IMR-90 (cell line): ENCODE measurements at regions not wholly inside any gene's neighbourhood (a gene's known extent, or its start where the extent isn't known, plus 50 kb on each side); places are given as distances from the start of the nearest gene placed in this dataset.

ENCODE experiments used
- ATAC-seq: fragments of 200-7000 bp; cut with Tn5 transposase; 2 replicates; pipeline ENCODE4 v1.9.1; 2020; ENCODE audit warnings: low read depth, mild to moderate bottlenecking, moderate library complexity
- BruUV-seq: library from RNA; stranded (reverse); fragments of 400-500 nt; replicated peaks from 2 replicates; lab custom pipeline; 2021; lab: Mats Ljungman, UMichigan
- CTCF ChIA-PET: fragments of 300-600 bp; formaldehyde crosslinking; extraction: SDS; loops from one replicate; lab custom pipeline; 2021; ENCODE audit warnings: antibody characterized with exemption; lab: Yijun Ruan, JAX
- POLR2A ChIA-PET: fragments of 300-600 bp; sonication (Branson Sonifier 250); formaldehyde crosslinking; loops from one replicate; lab custom pipeline; 2022; ENCODE audit warnings: antibody characterized with exemption; ENCODE audit not compliant: unreplicated experiment; lab: Charles Lee
- DNase-seq: peaks from one replicate; pipeline ENCODE4 v3.0.0; 2013
- H2AFZ ChIP-seq: replicated peaks from 2 replicates; pipeline ENCODE3; 2013; ENCODE audit warnings: low read length, mild to moderate bottlenecking; ENCODE audit not compliant: poor library complexity
- H2AK5ac ChIP-seq: 2 replicates; pipeline ENCODE4 v1.6.1; 2013; ENCODE audit warnings: low read depth, low read length, inconsistent platforms
- H2AK9ac ChIP-seq: replicated peaks from 2 replicates; pipeline ENCODE3; 2013; ENCODE audit warnings: mild to moderate bottlenecking, low read depth, low read length, moderate library complexity; ENCODE audit not compliant: poor library complexity
- H2BK120ac ChIP-seq: 2 replicates; pipeline ENCODE4 v1.6.1; 2013; ENCODE audit warnings: low read depth, low read length, inconsistent platforms
- H2BK15ac ChIP-seq: 3 replicates; pipeline ENCODE4 v1.6.1; 2013; ENCODE audit warnings: low read depth, low read length, inconsistent platforms
- H2BK20ac ChIP-seq: 2 replicates; pipeline ENCODE4 v1.6.1; 2013; ENCODE audit warnings: low read depth, mild to moderate bottlenecking, inconsistent platforms, low read length, moderate library complexity
- H2BK5ac ChIP-seq: 2 replicates; pipeline ENCODE4 v1.6.1; 2013; ENCODE audit warnings: mild to moderate bottlenecking, low read depth, low read length, inconsistent platforms; ENCODE audit not compliant: poor library complexity, severe bottlenecking
- H3K14ac ChIP-seq: replicated peaks from 2 replicates; pipeline ENCODE4 v1.6.1; 2013; ENCODE audit warnings: low read depth, low read length, inconsistent platforms
- H3K18ac ChIP-seq: 2 replicates; pipeline ENCODE4 v1.6.1; 2013; ENCODE audit warnings: low read depth, low read length, control low read depth
- H3K23ac ChIP-seq: 2 replicates; pipeline ENCODE4 v1.6.1; 2013; ENCODE audit warnings: low read depth, low read length, inconsistent platforms
- H3K27ac ChIP-seq: 2 replicates; pipeline ENCODE4 v1.5.1; 2013; ENCODE audit warnings: mild to moderate bottlenecking, control low read depth, low read length; ENCODE audit not compliant: insufficient read depth
- H3K27me3 ChIP-seq: 2 replicates; pipeline ENCODE4 v1.6.1; 2013; ENCODE audit warnings: low read length; ENCODE audit not compliant: control insufficient read depth, insufficient read depth
- H3K36me3 ChIP-seq: 2 replicates; pipeline ENCODE4 v1.6.1; 2013; ENCODE audit warnings: low read length, mixed read lengths; ENCODE audit not compliant: control insufficient read depth, insufficient read depth
- H3K4ac ChIP-seq: 2 replicates; pipeline ENCODE4 v1.6.1; 2013; ENCODE audit warnings: low read depth, low read length, inconsistent platforms
- H3K4me1 ChIP-seq: 2 replicates; pipeline ENCODE4 v1.6.1; 2013; ENCODE audit warnings: low read length, mixed read lengths; ENCODE audit not compliant: control insufficient read depth, insufficient read depth
- H3K4me2 ChIP-seq: 2 replicates; pipeline ENCODE4 v1.6.1; 2013; ENCODE audit warnings: low read depth, mild to moderate bottlenecking, control low read depth, low read length, moderate library complexity
- H3K4me3 ChIP-seq: 2 replicates; pipeline ENCODE4 v1.5.1; 2013; ENCODE audit warnings: low read depth, mild to moderate bottlenecking, control low read depth, low read length, moderate library complexity; ENCODE audit not compliant: insufficient read depth
- H3K56ac ChIP-seq: 2 replicates; pipeline ENCODE4 v1.6.1; 2013; ENCODE audit warnings: low read length, inconsistent platforms; ENCODE audit not compliant: insufficient read depth; ENCODE audit errors: extremely low read depth
- H3K79me1 ChIP-seq, 2 experiments: 2 replicates each; pipeline ENCODE4 v1.6.1; 2013; ENCODE audit warnings: low read length in 2 of 2, inconsistent platforms in 1 of 2, low read depth in 1 of 2
- H3K9ac ChIP-seq: 2 replicates; pipeline ENCODE4 v1.6.1; 2013; ENCODE audit warnings: low read depth, low read length, control low read depth
- H3K9me1 ChIP-seq: 2 replicates; pipeline ENCODE4 v1.6.1; 2013; ENCODE audit warnings: low read length, inconsistent platforms; ENCODE audit not compliant: insufficient read depth
- H3K9me3 ChIP-seq: 2 replicates; pipeline ENCODE4 v1.6.1; 2013; ENCODE audit warnings: low read length; ENCODE audit not compliant: control insufficient read depth, insufficient read depth
- H4K20me1 ChIP-seq: 2 replicates; pipeline ENCODE4 v1.6.1; 2013; ENCODE audit warnings: low read length, inconsistent platforms; ENCODE audit not compliant: insufficient read depth
- H4K5ac ChIP-seq: 2 replicates; pipeline ENCODE4 v1.6.1; 2013; ENCODE audit warnings: mild to moderate bottlenecking, low read depth, low read length, control low read depth
- H4K8ac ChIP-seq, 2 experiments: 2 replicates each; pipeline ENCODE4 v1.6.1; 2013; ENCODE audit warnings: low read depth in 2 of 2, low read length in 2 of 2, control low read depth in 1 of 2, inconsistent platforms in 1 of 2
- H4K91ac ChIP-seq: 2 replicates; pipeline ENCODE4 v1.6.1; 2013; ENCODE audit warnings: low read depth, low read length, inconsistent platforms; ENCODE audit not compliant: insufficient read depth
- MAZ ChIP-seq: IDR thresholded peaks from 2 replicates; pipeline ENCODE4 v1.6.1; 2012; ENCODE audit warnings: low read depth, mild to moderate bottlenecking, low read length, improper control_type of control experiment, moderate library complexity, borderline replicate concordance
- MXI1 ChIP-seq: IDR thresholded peaks from 2 replicates; pipeline ENCODE4 v1.6.1; 2012; ENCODE audit warnings: low read depth, mild to moderate bottlenecking, low read length, moderate library complexity, borderline replicate concordance
- POLR2A ChIP-seq: IDR thresholded peaks from 2 replicates; pipeline ENCODE4 v1.6.1; 2012; ENCODE audit warnings: mild to moderate bottlenecking, low read depth, low read length
- RFX5 ChIP-seq: IDR thresholded peaks from 2 replicates; pipeline ENCODE4 v1.8.0; 2012; ENCODE audit warnings: low read depth, mild to moderate bottlenecking, low read length, moderate library complexity
- SMC3 ChIP-seq: fragments of 150-350 bp; IDR thresholded peaks from 2 replicates; pipeline ENCODE4 v1.6.1; 2016; ENCODE audit warnings: low read depth, mild to moderate bottlenecking, antibody characterized with exemption, low read length, moderate library complexity
- dilution Hi-C: fragments of 300-500 bp; cut with HindIII; formaldehyde crosslinking; loops from one replicate; pipeline ENCODE4 v1.14.3; 2018; ENCODE audit warnings: low sequenced_read_pairs; ENCODE audit not compliant: unreplicated experiment
- in situ Hi-C: fragments of 300-500 bp; cut with MboI; formaldehyde crosslinking; loops from 3 replicates; pipeline ENCODE4 v1.14.3; 2019; ENCODE audit warnings: low sequenced_read_pairs, inconsistent platforms, mixed read lengths
- intact Hi-C: fragments of 100-400 bp; cut with micrococcal nuclease; formaldehyde crosslinking; loops from 2 replicates; pipeline ENCODE4 v1.10.0; 2022

- no peak overlapping the region for H3K4me3 ChIP-seq
- no peak overlapping the region for H4K5ac ChIP-seq
- POLR2A ChIA-PET: no interaction called here
- H3K9ac ChIP-seq: no peak overlapping the region
- dilution Hi-C loops (no loop called here), intact Hi-C loops (no loop called here), in situ Hi-C loops (no loop called here)
- H4K20me1 ChIP-seq: no peaks in the 10 kb centered on the region
- no peak overlapping the region for H3K18ac ChIP-seq
- no peak overlapping the region for H3K23ac ChIP-seq
- no peaks in the 10 kb centered on the region for H3K9me1 ChIP-seq
- H2BK120ac ChIP-seq: no peak overlapping the region
- no peaks in the 10 kb centered on the region for H3K79me1 ChIP-seq
- no peak overlapping the region for H4K91ac ChIP-seq
- H2AFZ ChIP-seq: no peak overlapping the region
- no peak for ATAC-seq
- no peak overlapping the region for H2BK20ac ChIP-seq
- CTCF ChIA-PET: no interaction called here
- H2AK5ac ChIP-seq: no peak overlapping the region
- no peak for DNase-seq
- no peak overlapping the region for H2BK15ac ChIP-seq
- no peak overlapping the region for H2AK9ac ChIP-seq
- no peak overlapping the region for H3K4me2 ChIP-seq
- no peaks in the 10 kb centered on the region for H3K36me3 ChIP-seq
- no peak for TF ChIP-seq POLR2A
- TF ChIP-seq SMC3: no peak
- TF ChIP-seq RFX5: no peak
- no peak for TF ChIP-seq MAZ
- no peak for TF ChIP-seq MXI1
- no peaks in the 10 kb centered on the region for H3K4me1 ChIP-seq
- no peak overlapping the region for H2BK5ac ChIP-seq
- H4K8ac ChIP-seq: no peak overlapping the region
- no peak overlapping the region for H3K14ac ChIP-seq
- H3K56ac ChIP-seq: no peak overlapping the region
- H3K27me3 ChIP-seq: no peaks in the 10 kb centered on the region
- no peak overlapping the region for H3K27ac ChIP-seq
- H3K4ac ChIP-seq: no peak overlapping the region
- peaks cover 7% of the 10 kb centered on the region; the same call in 1 of the 2 replicates for H3K9me3 ChIP-seq
- no TSS peak for BruUV-seq
These were observed 147.1 kb downstream of the ADAM29 start for GRCh38 chr4:175065228-175065627.
